ENCODE measurements at regions not wholly inside any gene's neighbourhood (a gene's known extent, or its start where the extent isn't known, plus 50 kb on each side); places are given as distances from the start of the nearest gene placed in this dataset.

- DNase-seq (ENCODE audit: low spot score) = no peak
- H3K4me1 ChIP-seq (ENCODE audit: control insufficient read depth in 4 of 4, insufficient read depth in 4 of 4, low read length in 3 of 4) = no peaks in the 10 kb centered on the region
- TF ChIP-seq, protein P1, sequence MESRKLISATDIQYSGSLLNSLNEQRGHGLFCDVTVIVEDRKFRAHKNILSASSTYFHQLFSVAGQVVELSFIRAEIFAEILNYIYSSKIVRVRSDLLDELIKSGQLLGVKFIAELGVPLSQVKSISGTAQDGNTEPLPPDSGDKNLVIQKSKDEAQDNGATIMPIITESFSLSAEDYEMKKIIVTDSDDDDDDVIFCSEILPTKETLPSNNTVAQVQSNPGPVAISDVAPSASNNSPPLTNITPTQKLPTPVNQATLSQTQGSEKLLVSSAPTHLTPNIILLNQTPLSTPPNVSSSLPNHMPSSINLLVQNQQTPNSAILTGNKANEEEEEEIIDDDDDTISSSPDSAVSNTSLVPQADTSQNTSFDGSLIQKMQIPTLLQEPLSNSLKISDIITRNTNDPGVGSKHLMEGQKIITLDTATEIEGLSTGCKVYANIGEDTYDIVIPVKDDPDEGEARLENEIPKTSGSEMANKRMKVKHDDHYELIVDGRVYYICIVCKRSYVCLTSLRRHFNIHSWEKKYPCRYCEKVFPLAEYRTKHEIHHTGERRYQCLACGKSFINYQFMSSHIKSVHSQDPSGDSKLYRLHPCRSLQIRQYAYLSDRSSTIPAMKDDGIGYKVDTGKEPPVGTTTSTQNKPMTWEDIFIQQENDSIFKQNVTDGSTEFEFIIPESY (IDR thresholded peaks at IDR 0.05) = no peak
- TF ChIP-seq NR2F2 (IDR thresholded peaks at IDR 0.05) (no peak), RAD21 (IDR thresholded peaks at IDR 0.05) (no peak), RXRA (IDR thresholded peaks at IDR 0.05) (no peak), TAF1 (conservative IDR thresholded peaks at IDR 0.05) (no peak)
- H3K27me3 ChIP-seq (ENCODE audit: control insufficient read depth in 4 of 4, insufficient read depth in 4 of 4, low read length in 3 of 4) = no peaks in the 10 kb centered on the region
- H3K9me3 ChIP-seq (ENCODE audit: control insufficient read depth in 4 of 4, low read length in 3 of 4) = no peaks in the 10 kb centered on the region
- H3K9ac ChIP-seq (ENCODE audit: low read depth in 1 of 2, low read length in 2 of 2) = no peak overlapping the region
- H3K36me3 ChIP-seq (ENCODE audit: control insufficient read depth in 4 of 4, insufficient read depth in 3 of 4, low read depth in 1 of 4, low read length in 3 of 4) = no peaks in the 10 kb centered on the region
- no peak overlapping the region for H3K27ac ChIP-seq (ENCODE audit: low read depth in 1 of 2, low read length in 2 of 2)
- no peak overlapping the region for H3K4me3 ChIP-seq (ENCODE audit: low read depth in 1 of 3, low read length in 3 of 3)
Observed at GRCh38 chr6:103236923-103237322, 1622.8 kb downstream of the HACE1 start.

- no peak overlapping the region for H3K27ac ChIP-seq (ENCODE audit: low read depth in 1 of 2, low read length in 2 of 2)
- H3K36me3 ChIP-seq (ENCODE audit: control insufficient read depth in 4 of 4, insufficient read depth in 3 of 4, low read depth in 1 of 4, low read length in 3 of 4) = no peaks in the 10 kb centered on the region
- H3K27me3 ChIP-seq (ENCODE audit: control insufficient read depth in 4 of 4, insufficient read depth in 4 of 4, low read length in 3 of 4) = no peaks in the 10 kb centered on the region
- peaks cover 6 to 8% (median 7%) of the 10 kb centered on the region in 4 donors for H3K9me3 ChIP-seq (ENCODE audit: control insufficient read depth in 4 of 4, low read length in 3 of 4)
- no peak overlapping the region for H3K9ac ChIP-seq (ENCODE audit: low read depth in 1 of 2, low read length in 2 of 2)
- no peaks in the 10 kb centered on the region for H3K4me1 ChIP-seq (ENCODE audit: control insufficient read depth in 4 of 4, insufficient read depth in 4 of 4, low read length in 3 of 4)
- DNase-seq (ENCODE audit: low spot score) = no peak
- TF ChIP-seq FOXA1 (IDR thresholded peaks at IDR 0.05) = no peak
- no peak overlapping the region for H3K4me3 ChIP-seq (ENCODE audit: low read depth in 1 of 3, low read length in 3 of 3)
Observed at GRCh38 chr6:103231181-103231580, 1628.5 kb downstream of the HACE1 start.

DNA sequence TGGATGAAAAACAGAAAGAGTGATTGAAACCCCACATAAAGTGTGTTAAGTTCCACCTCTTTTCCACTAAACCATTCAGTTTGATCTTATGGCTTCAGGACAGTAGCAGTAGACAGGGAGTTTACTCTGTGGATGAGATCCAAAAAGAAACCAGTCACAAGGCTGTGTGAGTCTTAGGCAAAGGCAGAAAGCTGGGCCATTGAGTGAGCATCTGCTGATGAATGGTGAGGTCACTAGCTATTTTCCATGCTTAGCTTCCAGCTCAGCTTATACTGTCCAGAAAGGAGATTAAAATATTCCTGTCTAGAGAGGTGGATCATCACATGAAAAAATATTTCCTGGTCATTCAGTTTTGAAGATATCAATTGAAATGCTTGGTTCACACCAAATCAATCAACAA lies 1643.9 kb downstream of the HACE1 start:
- Histone ChIP-seq H3K4me3 (ENCODE audit: low read depth in 1 of 3, low read length in 3 of 3) (no peak overlapping the region), H3K9me3 (ENCODE audit: control insufficient read depth in 4 of 4, low read length in 3 of 4) (no peaks in the 10 kb centered on the region), H3K27me3 (ENCODE audit: control insufficient read depth in 4 of 4, insufficient read depth in 4 of 4, low read length in 3 of 4) (no peaks in the 10 kb centered on the region), H3K9ac (ENCODE audit: low read depth in 1 of 2, low read length in 2 of 2) (no peak overlapping the region), H3K4me1 (ENCODE audit: control insufficient read depth in 4 of 4, insufficient read depth in 4 of 4, low read length in 3 of 4) (no peaks in the 10 kb centered on the region), H3K27ac (ENCODE audit: low read depth in 1 of 2, low read length in 2 of 2) (no peak overlapping the region), H3K36me3 (ENCODE audit: control insufficient read depth in 4 of 4, insufficient read depth in 3 of 4, low read depth in 1 of 4, low read length in 3 of 4) (no peaks in the 10 kb centered on the region)
- no peak for DNase-seq (ENCODE audit: low spot score)
- TF ChIP-seq FOXA2 (IDR thresholded peaks at IDR 0.05) = no peak
- no peak for TF ChIP-seq NR2F2 (IDR thresholded peaks at IDR 0.05)
- TF ChIP-seq HNF4G (IDR thresholded peaks at IDR 0.05) = no peak
- no peak for TF ChIP-seq GABPA (IDR thresholded peaks at IDR 0.05 in 1 of 2, conservative IDR thresholded peaks at IDR 0.05 in 1 of 2)
- no peak for TF ChIP-seq HNF4A (conservative IDR thresholded peaks at IDR 0.05)
- TF ChIP-seq, protein P2, sequence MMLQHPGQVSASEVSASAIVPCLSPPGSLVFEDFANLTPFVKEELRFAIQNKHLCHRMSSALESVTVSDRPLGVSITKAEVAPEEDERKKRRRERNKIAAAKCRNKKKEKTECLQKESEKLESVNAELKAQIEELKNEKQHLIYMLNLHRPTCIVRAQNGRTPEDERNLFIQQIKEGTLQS (IDR thresholded peaks at IDR 0.05) = no peak
- no peak for TF ChIP-seq REST (IDR thresholded peaks at IDR 0.05)
- TF ChIP-seq YY1 (IDR thresholded peaks at IDR 0.05) = no peak
- TF ChIP-seq MAX (IDR thresholded peaks at IDR 0.05) = no peak
- TF ChIP-seq FOXA1 (IDR thresholded peaks at IDR 0.05) = no peak

Measured in liver (tissue), 6 donors.